GM18907 (cell line): ENCODE measurements at regions not wholly inside any gene's neighbourhood (a gene's known extent, or its start where the extent isn't known, plus 50 kb on each side); places are given as distances from the start of the nearest gene placed in this dataset.

Source experiments
- ATAC-seq: cut with Tn5 transposase; IDR thresholded peaks from one replicate; pipeline ENCODE4 v1.9.1; 2021; ENCODE audit warnings: mild to moderate bottlenecking, moderate library complexity; ENCODE audit not compliant: unreplicated experiment

- ATAC-seq: no peak
These were observed 250.4 kb upstream of the SORL1-AS1 start for GRCh38 chr11:121703201-121703600.

GRCh38 chr11:121700968-121701367, 248.2 kb upstream of the SORL1-AS1 start:
- ATAC-seq: no peak

- no peak for ATAC-seq
These were observed 247.0 kb upstream of the SORL1-AS1 start for GRCh38 chr11:121699801-121700200.

- no peak for ATAC-seq
These were observed 244.3 kb upstream of the SORL1-AS1 start for GRCh38 chr11:121696931-121697670.

GRCh38 chr11:121696177-121696871, 243.6 kb upstream of the SORL1-AS1 start:
- no peak for ATAC-seq

- ATAC-seq: no peak
These were observed 239.5 kb upstream of the SORL1-AS1 start for GRCh38 chr11:121692236-121692635.

- no peak for ATAC-seq
These were observed 236.3 kb upstream of the SORL1-AS1 start for GRCh38 chr11:121688860-121689614.

GRCh38 chr11:121688055-121688491, 235.3 kb upstream of the SORL1-AS1 start:
- no peak for ATAC-seq

- no peak for ATAC-seq
These were observed 231.0 kb upstream of the SORL1-AS1 start for GRCh38 chr11:121683791-121684190.
